Ishikawa (cell line): ENCODE measurements at regions not wholly inside any gene's neighbourhood (a gene's known extent, or its start where the extent isn't known, plus 50 kb on each side); places are given as distances from the start of the nearest gene placed in this dataset.

Source experiments
- CEBPB ChIP-seq: IDR thresholded peaks from 2 replicates; pipeline ENCODE4 v1.6.1; 2012
- CREB1 ChIP-seq: IDR thresholded peaks from 2 replicates; pipeline ENCODE4 v1.6.1; 2012; ENCODE audit warnings: low read depth
- EGR1 ChIP-seq: IDR thresholded peaks from 2 replicates; pipeline ENCODE4 v1.6.1; 2012
- EP300 ChIP-seq: IDR thresholded peaks from 2 replicates; pipeline ENCODE4 v1.6.1; 2012; ENCODE audit warnings: borderline replicate concordance
- FOXM1 ChIP-seq: IDR thresholded peaks from 2 replicates; pipeline ENCODE4 v1.6.1; 2012; ENCODE audit warnings: low read depth, borderline replicate concordance
- NFIC ChIP-seq: IDR thresholded peaks from 2 replicates; pipeline ENCODE4 v1.6.1; 2012
- RAD21 ChIP-seq: IDR thresholded peaks from 2 replicates; pipeline ENCODE4 v1.6.1; 2012; ENCODE audit warnings: low read depth
- TAF1 ChIP-seq: IDR thresholded peaks from 2 replicates; pipeline ENCODE4 v1.6.1; 2012; ENCODE audit warnings: low read depth, mild to moderate bottlenecking
- TCF12 ChIP-seq: IDR thresholded peaks from 2 replicates; pipeline ENCODE4 v1.6.1; 2012; ENCODE audit warnings: low read depth
- TEAD4 ChIP-seq: IDR thresholded peaks from 2 replicates; pipeline ENCODE4 v1.6.1; 2012
- YY1 ChIP-seq: IDR thresholded peaks from 2 replicates; pipeline ENCODE4 v1.6.1; 2012; ENCODE audit warnings: low read depth
- ZBTB7A ChIP-seq: IDR thresholded peaks from 2 replicates; pipeline ENCODE4 v1.6.1; 2012; ENCODE audit warnings: low read depth
- TF ChIP-seq, protein P1 (sequence below): IDR thresholded peaks from 2 replicates; pipeline ENCODE4 v1.6.1; 2012; ENCODE audit warnings: low read depth, mild to moderate bottlenecking
- TF ChIP-seq, protein P2 (sequence below): IDR thresholded peaks from 2 replicates; pipeline ENCODE4 v1.6.1; 2012
- TF ChIP-seq, protein P3 (sequence below): IDR thresholded peaks from 2 replicates; pipeline ENCODE4 v1.6.1; 2012

DNA sequence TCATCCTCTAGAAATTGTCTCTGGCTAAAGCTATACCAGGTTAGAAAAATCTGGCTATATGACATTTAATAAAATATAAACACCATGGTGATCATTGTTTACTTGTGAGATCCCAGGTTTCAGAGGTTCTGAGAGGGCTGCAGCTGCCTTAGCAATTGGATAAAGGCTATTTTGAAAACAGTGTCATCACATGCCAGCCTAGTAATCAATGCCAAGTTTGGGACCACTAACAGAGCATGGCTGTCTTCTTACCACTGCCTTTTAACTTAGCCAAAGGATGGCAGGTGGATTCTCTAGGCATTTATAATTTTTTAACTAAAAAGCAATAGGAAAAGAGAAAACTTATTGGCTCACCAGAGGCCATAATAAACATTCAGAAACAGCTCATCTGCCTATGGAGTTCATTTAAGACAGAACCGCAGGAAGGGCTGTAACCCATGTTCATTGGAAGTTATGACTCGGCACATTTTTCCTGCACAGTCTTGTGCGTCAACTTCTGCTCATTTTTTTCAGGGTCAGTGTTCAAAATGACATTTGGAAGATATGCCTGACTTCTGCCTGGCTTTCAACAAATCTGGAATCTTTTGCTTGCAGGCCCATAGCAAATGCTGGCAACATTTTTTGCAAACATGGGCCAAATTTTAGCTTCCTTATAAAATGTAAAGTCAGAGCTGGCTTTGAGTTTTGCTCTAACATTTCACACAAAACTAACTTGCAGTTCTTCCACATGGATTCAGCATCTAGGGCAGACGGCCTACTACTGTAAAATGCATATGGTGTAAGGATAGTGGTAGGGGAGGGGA is 476.0 kb upstream of the TBL1XR1 start:
- TF ChIP-seq, protein P1, sequence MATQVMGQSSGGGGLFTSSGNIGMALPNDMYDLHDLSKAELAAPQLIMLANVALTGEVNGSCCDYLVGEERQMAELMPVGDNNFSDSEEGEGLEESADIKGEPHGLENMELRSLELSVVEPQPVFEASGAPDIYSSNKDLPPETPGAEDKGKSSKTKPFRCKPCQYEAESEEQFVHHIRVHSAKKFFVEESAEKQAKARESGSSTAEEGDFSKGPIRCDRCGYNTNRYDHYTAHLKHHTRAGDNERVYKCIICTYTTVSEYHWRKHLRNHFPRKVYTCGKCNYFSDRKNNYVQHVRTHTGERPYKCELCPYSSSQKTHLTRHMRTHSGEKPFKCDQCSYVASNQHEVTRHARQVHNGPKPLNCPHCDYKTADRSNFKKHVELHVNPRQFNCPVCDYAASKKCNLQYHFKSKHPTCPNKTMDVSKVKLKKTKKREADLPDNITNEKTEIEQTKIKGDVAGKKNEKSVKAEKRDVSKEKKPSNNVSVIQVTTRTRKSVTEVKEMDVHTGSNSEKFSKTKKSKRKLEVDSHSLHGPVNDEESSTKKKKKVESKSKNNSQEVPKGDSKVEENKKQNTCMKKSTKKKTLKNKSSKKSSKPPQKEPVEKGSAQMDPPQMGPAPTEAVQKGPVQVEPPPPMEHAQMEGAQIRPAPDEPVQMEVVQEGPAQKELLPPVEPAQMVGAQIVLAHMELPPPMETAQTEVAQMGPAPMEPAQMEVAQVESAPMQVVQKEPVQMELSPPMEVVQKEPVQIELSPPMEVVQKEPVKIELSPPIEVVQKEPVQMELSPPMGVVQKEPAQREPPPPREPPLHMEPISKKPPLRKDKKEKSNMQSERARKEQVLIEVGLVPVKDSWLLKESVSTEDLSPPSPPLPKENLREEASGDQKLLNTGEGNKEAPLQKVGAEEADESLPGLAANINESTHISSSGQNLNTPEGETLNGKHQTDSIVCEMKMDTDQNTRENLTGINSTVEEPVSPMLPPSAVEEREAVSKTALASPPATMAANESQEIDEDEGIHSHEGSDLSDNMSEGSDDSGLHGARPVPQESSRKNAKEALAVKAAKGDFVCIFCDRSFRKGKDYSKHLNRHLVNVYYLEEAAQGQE = no peak
- TF ChIP-seq, protein P2, sequence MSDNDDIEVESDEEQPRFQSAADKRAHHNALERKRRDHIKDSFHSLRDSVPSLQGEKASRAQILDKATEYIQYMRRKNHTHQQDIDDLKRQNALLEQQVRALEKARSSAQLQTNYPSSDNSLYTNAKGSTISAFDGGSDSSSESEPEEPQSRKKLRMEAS = 0 out of 2 replicates have a peak, but pooled peaks have one; percentile 15
- TF ChIP-seq FOXM1 = peak; percentile 29; the same call in 1 of the 2 replicates

DNA sequence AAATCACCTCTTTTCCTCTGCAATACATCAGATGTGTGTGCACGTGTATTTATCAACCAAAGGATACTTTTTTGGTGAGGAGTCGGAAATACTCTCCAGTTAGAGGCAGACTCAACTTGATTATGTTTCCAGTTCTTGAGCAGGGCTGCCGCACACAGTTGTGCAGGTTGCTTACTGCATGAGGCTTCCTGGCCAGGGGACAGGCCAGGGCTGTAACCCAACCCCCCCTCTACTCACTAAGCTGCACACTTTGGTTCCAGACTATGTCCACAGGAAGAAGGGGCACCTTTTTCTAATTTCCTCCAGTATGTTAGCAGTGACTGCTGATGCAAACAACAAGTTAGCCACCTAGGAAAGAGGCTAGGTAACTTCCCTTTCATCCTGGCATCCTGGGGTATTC is 476.9 kb upstream of the TBL1XR1 start:
- TF ChIP-seq TEAD4 (no peak), CREB1 (no peak), TAF1 (no peak), RAD21 (no peak), FOXM1 (no peak), TCF12 (no peak), CEBPB (no peak), EP300 (no peak), NFIC (no peak), EGR1 (no peak), YY1 (no peak), ZBTB7A (no peak)
- TF ChIP-seq, protein P2 = no peak
- TF ChIP-seq, protein P1 = no peak
- TF ChIP-seq, protein P3, sequence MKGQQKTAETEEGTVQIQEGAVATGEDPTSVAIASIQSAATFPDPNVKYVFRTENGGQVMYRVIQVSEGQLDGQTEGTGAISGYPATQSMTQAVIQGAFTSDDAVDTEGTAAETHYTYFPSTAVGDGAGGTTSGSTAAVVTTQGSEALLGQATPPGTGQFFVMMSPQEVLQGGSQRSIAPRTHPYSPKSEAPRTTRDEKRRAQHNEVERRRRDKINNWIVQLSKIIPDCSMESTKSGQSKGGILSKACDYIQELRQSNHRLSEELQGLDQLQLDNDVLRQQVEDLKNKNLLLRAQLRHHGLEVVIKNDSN = no peak

DNA sequence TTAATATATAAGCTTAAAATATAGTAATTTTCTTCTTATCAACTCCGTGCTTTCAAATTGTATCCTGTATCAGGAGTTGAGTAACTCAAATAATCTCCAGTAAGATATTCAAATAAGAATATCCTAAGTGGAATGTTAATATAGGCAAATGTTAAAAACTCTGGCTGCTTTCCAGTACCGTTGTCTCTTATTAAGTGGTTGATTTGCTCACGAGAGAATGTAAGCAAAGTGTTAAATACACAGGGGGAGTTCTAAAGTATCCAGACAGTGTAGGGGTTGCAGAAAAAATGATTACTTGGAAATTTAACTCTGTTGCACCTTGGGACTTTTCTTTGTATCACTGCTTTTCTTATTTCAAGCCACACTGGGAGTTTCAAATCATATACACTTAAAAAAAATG is 478.9 kb upstream of the TBL1XR1 start:
- TF ChIP-seq FOXM1 (no peak), YY1 (no peak), CREB1 (no peak), TCF12 (no peak), ZBTB7A (no peak), TAF1 (no peak), EGR1 (no peak), CEBPB (no peak), TEAD4 (no peak), EP300 (no peak), RAD21 (no peak)
- TF ChIP-seq, protein P2 = no peak
- TF ChIP-seq, protein P1 = no peak
- TF ChIP-seq, protein P3 = no peak

DNA sequence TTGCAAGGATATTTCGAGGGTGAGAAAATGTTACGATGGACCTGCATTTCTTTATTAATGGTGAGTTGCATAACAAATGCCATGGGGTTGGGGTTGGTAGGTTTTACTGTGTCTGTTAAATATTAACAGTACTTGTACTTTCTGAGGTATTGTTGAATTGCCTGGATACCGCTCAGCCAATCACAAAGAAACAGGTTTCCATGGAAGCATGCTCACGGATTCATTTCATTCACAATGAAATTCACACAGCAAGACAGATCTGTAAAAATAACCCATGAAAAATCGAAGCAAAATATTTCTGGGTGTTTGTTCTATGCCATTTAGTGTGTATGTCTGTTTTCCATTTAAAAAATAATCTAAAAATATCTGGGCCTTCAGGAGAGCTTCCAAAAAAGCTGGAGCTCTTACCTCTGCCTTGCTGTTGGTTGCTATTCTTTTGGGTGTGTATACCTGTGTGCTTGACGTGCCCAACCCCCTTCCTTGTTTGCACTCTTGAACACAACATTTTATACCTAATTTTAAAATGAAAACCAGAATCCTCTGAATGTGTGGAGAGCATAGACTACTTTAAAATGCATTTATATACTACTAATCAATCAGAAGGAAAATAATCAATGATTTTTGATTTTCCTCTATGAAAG is 479.8 kb upstream of the TBL1XR1 start:
- TF ChIP-seq RAD21 (no peak), FOXM1 (no peak), YY1 (no peak), CEBPB (no peak), ZBTB7A (no peak), EGR1 (no peak), CREB1 (no peak), NFIC (no peak), TAF1 (no peak), TEAD4 (no peak), TCF12 (no peak), EP300 (no peak)
- TF ChIP-seq, protein P2 = no peak
- TF ChIP-seq, protein P3 = no peak
- TF ChIP-seq, protein P1 = no peak
